Small intestine (tissue), 7 donors: ENCODE measurements at regions not wholly inside any gene's neighbourhood (a gene's known extent, or its start where the extent isn't known, plus 50 kb on each side); places are given as distances from the start of the nearest gene placed in this dataset.

Source experiments
- DNase-seq, 2 donors: peaks; one replicate each; pipeline versions ENCODE4 v3.0.0 to v3.0.0-alpha.2; 2013
- FAIRE-seq: peaks from 2 replicates; lab custom pipeline; 2012; peaks lifted over from hg19 to GRCh38; lab: Jason Lieb, UNC
- H3K27ac ChIP-seq, 3 donors: one replicate each; pipeline ENCODE4 v1.5.1; 2013; ENCODE audit warnings: low read length in 2 of 3, mild to moderate bottlenecking in 2 of 3, control low read depth in 1 of 3, inconsistent platforms in 1 of 3, low read depth in 1 of 3, moderate library complexity in 1 of 3
- H3K27me3 ChIP-seq, 3 donors: one replicate each; pipeline ENCODE4 v1.6.1; 2013; ENCODE audit warnings: low read length in 3 of 3, inconsistent platforms in 1 of 3; ENCODE audit not compliant: control insufficient read depth in 3 of 3, insufficient read depth in 3 of 3
- H3K36me3 ChIP-seq, 3 donors: one replicate each; pipeline ENCODE4 v1.6.1; 2013; ENCODE audit warnings: low read length in 3 of 3, inconsistent platforms in 1 of 3, low read depth in 1 of 3, mild to moderate bottlenecking in 1 of 3, moderate library complexity in 1 of 3; ENCODE audit not compliant: control insufficient read depth in 3 of 3, insufficient read depth in 2 of 3
- H3K4me1 ChIP-seq, 3 donors: one replicate each; pipeline ENCODE4 v1.6.1; 2013; ENCODE audit warnings: low read length in 2 of 3, inconsistent platforms in 1 of 3, low read depth in 1 of 3, mild to moderate bottlenecking in 1 of 3, moderate library complexity in 1 of 3; ENCODE audit not compliant: control insufficient read depth in 3 of 3, insufficient read depth in 2 of 3
- H3K4me3 ChIP-seq, 3 donors: one replicate each; pipeline ENCODE4 v1.5.1; 2013; ENCODE audit warnings: low read length in 3 of 3, control low read depth in 1 of 3, inconsistent platforms in 1 of 3, low read depth in 1 of 3, mild to moderate bottlenecking in 1 of 3, moderate library complexity in 1 of 3
- H3K9me3 ChIP-seq, 2 donors: one replicate each; pipeline ENCODE4 v1.6.1; 2013; ENCODE audit warnings: low read depth in 1 of 2, low read length in 1 of 2; ENCODE audit not compliant: control insufficient read depth in 2 of 2, insufficient read depth in 1 of 2
- WGBS, 3 donors: extraction: QIAGEN DNeasy Blood & Tissue Kit; methylation state at CpG; one replicate each; pipeline ENCODE4 v1.1.7; 2013; 5-methylcytosine and 5-hydroxymethylcytosine counted together
- donor health status: healthy with polysubstance abuse.
- donor health status: control.
- donor health status: control.
- donor health status: Bipolar disorder and iron deficiency.
- donor health status: healthy.

DNA sequence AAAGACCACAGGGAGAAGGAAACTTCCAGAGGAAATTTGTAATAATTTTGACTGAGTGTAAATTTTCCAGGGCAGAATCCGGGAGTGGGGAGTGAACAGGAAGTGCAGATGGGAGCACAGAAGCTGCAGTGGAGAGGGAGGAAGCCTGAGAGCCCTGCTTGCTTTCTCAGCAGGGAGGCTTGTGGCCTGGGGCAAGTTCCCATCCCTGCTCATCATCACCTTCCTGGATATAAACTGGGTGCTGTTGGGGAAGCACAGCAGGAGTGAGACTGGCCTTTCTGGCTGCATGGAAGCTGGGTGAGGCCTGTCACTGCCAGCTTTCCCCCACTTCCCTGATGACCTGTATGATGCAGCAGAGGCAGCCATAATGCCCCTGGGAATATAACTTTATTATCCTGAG lies 532.9 kb downstream of the SLITRK6 start:
- FAIRE-seq (no peak), DNase-seq (no peak)
- Histone ChIP-seq H3K9me3 (no peaks in the 10 kb centered on the region), H3K36me3 (no peaks in the 10 kb centered on the region), H3K27me3 (no peaks in the 10 kb centered on the region), H3K4me1 (no peaks in the 10 kb centered on the region), H3K27ac (no peak overlapping the region), H3K4me3 (no peak overlapping the region)
- 32 to 52% (median 40%) methylated on average over 1 of the region's 1 CpG for WGBS, 3 donors

DNA sequence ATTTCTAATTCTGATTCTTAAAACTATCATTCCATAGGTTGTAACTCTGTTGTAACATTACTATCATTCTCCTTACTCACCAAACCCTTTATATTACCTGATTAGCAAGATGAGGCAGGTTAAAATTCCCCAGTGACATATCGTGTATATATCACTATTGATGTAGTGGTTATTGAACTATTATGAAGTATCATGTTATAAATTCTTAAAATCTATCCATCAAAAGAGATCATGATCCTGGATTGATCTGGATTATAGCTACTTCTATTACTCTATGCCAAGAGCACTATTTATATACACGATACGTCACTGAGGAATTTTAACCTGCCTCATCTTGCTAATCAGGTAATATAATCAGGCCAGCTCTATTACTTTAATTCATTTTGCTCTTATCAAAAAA lies 533.9 kb downstream of the SLITRK6 start:
- Histone ChIP-seq H3K36me3 (no peaks in the 10 kb centered on the region), H3K4me1 (no peaks in the 10 kb centered on the region), H3K27ac (no peak overlapping the region), H3K9me3 (no peaks in the 10 kb centered on the region), H3K4me3 (no peak overlapping the region), H3K27me3 (no peaks in the 10 kb centered on the region)
- no peak for DNase-seq
- whole genome bisulfite sequencing, 3 donors, result 82 to 88% (median 84%) methylated on average over 3 of the region's 3 CpGs
- FAIRE-seq, result no peak

- no peak for DNase-seq
- no peaks in the 10 kb centered on the region for H3K36me3 ChIP-seq
- FAIRE-seq, result no peak
- no peaks in the 10 kb centered on the region for H3K27me3 ChIP-seq
- no peaks in the 10 kb centered on the region for H3K4me1 ChIP-seq
- H3K27ac ChIP-seq, result no peak overlapping the region
- WGBS, 3 donors, result 71 to 80% (median 71%) methylated on average over 2 of the region's 2 CpGs
- H3K9me3 ChIP-seq, result no peaks in the 10 kb centered on the region
- H3K4me3 ChIP-seq, result no peak overlapping the region
Measured at GRCh38 chr13:85262499-85262898, 536.7 kb downstream of the SLITRK6 start.

GRCh38 chr13:85261757-85262346 lies 537.4 kb downstream of the SLITRK6 start:
- DNase-seq (no peak), FAIRE-seq (no peak)
- no peaks in the 10 kb centered on the region for H3K9me3 ChIP-seq
- 9 to 34% (median 20%) methylated on average over 1 of the region's 1 CpG for WGBS, 3 donors
- H3K4me3 ChIP-seq, result no peak overlapping the region
- no peaks in the 10 kb centered on the region for H3K4me1 ChIP-seq
- H3K27me3 ChIP-seq, result no peaks in the 10 kb centered on the region
- no peaks in the 10 kb centered on the region for H3K36me3 ChIP-seq
- H3K27ac ChIP-seq, result no peak overlapping the region

DNA sequence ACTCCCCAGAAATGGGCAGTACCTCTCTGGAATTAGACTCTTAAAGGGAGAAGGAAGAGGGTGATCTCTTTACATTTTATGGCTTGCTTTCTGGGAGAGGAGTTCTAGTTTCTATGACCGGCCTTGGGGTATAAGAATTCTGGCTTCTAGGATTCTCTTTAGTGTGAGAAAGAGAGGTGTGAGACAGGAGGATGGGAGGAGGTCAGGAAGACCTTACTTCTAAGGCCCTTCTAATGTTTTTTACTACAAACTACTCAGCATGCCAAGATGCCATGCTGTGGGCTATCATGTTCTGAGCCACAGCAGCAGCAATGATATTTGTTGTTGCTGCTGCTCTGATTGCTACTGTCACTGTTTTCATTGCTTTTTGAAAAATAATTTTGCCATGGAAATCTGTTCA lies 538.3 kb downstream of the SLITRK6 start:
- Histone ChIP-seq H3K27me3 (no peaks in the 10 kb centered on the region), H3K4me3 (no peak overlapping the region), H3K9me3 (no peaks in the 10 kb centered on the region), H3K27ac (no peak overlapping the region), H3K4me1 (no peaks in the 10 kb centered on the region), H3K36me3 (no peaks in the 10 kb centered on the region)
- WGBS, 3 donors, result 81 to 96% (median 85%) methylated on average over 1 of the region's 1 CpG
- no peak for DNase-seq
- no peak for FAIRE-seq

GRCh38 chr13:85255978-85256377 lies 543.2 kb downstream of the SLITRK6 start:
- WGBS, 3 donors, result 73 to 75% (median 74%) methylated on average over 2 of the region's 2 CpGs

DNA sequence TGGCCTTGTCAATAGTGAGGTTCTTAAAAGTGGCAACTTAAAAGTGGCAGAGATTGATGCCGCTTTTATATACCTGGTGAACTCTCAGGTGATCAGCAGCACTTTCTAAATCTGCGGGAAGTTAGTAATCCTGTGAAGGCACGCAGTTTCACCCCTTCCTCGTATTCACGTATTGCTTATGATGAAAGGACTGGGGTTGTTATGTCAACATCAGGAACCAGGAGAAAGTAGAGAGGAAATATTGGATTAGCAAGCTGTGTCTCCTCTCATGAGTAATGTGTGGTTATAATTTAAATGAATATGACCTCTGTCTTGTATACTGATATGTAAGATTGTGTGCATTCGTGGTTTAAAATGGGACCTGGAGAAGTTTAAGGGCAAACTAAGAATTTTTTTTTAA lies 544.6 kb downstream of the SLITRK6 start:
- no peak overlapping the region for H3K27ac ChIP-seq
- WGBS, 3 donors, result 74 to 91% (median 80%) methylated on average over 6 of the region's 6 CpGs
- no peaks in the 10 kb centered on the region for H3K36me3 ChIP-seq
- H3K4me3 ChIP-seq, result no peak overlapping the region
- DNase-seq (no peak), FAIRE-seq (no peak)
- H3K27me3 ChIP-seq, result no peaks in the 10 kb centered on the region
- H3K9me3 ChIP-seq, result no peaks in the 10 kb centered on the region
- no peaks in the 10 kb centered on the region for H3K4me1 ChIP-seq

More at GRCh38 chr13:85255978-85256377, 543.2 kb downstream of the SLITRK6 start:
- no peaks in the 10 kb centered on the region for H3K4me1 ChIP-seq
- H3K9me3 ChIP-seq, result no peaks in the 10 kb centered on the region
- H3K27me3 ChIP-seq, result no peaks in the 10 kb centered on the region
- no peak for FAIRE-seq
- no peak overlapping the region for H3K4me3 ChIP-seq
- H3K36me3 ChIP-seq, result no peaks in the 10 kb centered on the region
- no peak for DNase-seq
- no peak overlapping the region for H3K27ac ChIP-seq

GRCh38 chr13:85249151-85249550 lies 550.1 kb downstream of the SLITRK6 start:
- Histone ChIP-seq H3K27ac (no peak overlapping the region), H3K27me3 (no peaks in the 10 kb centered on the region), H3K4me3 (no peak overlapping the region), H3K9me3 (no peaks in the 10 kb centered on the region), H3K4me1 (no peaks in the 10 kb centered on the region), H3K36me3 (no peaks in the 10 kb centered on the region)
- 91 to 97% (median 97%) methylated on average over 4 of the region's 4 CpGs for WGBS, 3 donors
- no peak for DNase-seq
- FAIRE-seq, result no peak

DNA sequence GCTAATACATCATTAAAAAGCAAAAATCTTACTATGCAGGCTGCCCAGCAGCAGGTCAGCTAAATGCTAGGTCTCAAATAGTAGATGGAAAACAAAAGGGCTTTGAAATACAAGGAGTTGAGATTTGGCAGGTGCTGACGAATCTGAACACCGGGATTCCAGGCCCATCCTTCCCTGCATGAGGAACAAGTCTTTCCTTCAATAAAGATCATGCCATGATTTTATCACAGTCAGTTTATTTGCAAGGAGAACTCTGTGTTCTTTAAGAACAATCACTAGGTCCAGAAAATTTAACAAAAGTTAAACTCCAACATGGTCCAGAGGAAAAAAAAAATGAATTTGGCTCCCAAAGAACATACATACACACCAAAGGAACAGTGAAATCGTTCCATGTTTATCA lies 551.4 kb downstream of the SLITRK6 start:
- 66 to 75% (median 73%) methylated on average over 3 of the region's 3 CpGs for WGBS, 3 donors
- DNase-seq (no peak), FAIRE-seq (no peak)
- H3K36me3 ChIP-seq, result no peaks in the 10 kb centered on the region
- no peaks in the 10 kb centered on the region for H3K9me3 ChIP-seq
- no peak overlapping the region for H3K27ac ChIP-seq
- H3K4me1 ChIP-seq, result no peaks in the 10 kb centered on the region
- no peak overlapping the region for H3K4me3 ChIP-seq
- no peaks in the 10 kb centered on the region for H3K27me3 ChIP-seq
